HEK293 (cell line): ENCODE measurements at regions not wholly inside any gene's neighbourhood (a gene's known extent, or its start where the extent isn't known, plus 50 kb on each side); places are given as distances from the start of the nearest gene placed in this dataset.

ENCODE experiments used
- CTCF ChIA-PET: fragments of 350-600 bp; formaldehyde crosslinking; extraction: SDS; loops from one replicate; lab custom pipeline; 2021; ENCODE audit warnings: antibody characterized with exemption; lab: Yijun Ruan, JAX
- POLR2A ChIA-PET: fragments of 300-600 bp; formaldehyde crosslinking; extraction: SDS; loops from one replicate; lab custom pipeline; 2020; ENCODE audit warnings: antibody characterized with exemption, inconsistent platforms; lab: Yijun Ruan, JAX
- H3K27ac ChIP-seq: fragments of 200-500 bp; sonication (Bioruptor generic); 2 replicates; pipeline ENCODE4 v1.5.1; 2014; ENCODE audit warnings: low read depth, low read length, control low read depth, inconsistent platforms; ENCODE audit errors: extremely low read depth
- H3K36me3 ChIP-seq, 2 experiments: fragments of 200-500 bp in 1 of 2; sonication (Bioruptor generic) in 1 of 2; 1 replicate in 1 of 2; 2 replicates in 1 of 2; pipeline ENCODE4 v1.5.1; 2014 to 2017; ENCODE audit warnings: inconsistent platforms in 2 of 2, low read length in 2 of 2; ENCODE audit not compliant: control insufficient read depth in 2 of 2, insufficient read depth in 1 of 2
- H3K4me1 ChIP-seq: fragments of 200-500 bp; sonication (Bioruptor generic); 2 replicates; pipeline ENCODE4 v1.5.1; 2014; ENCODE audit warnings: mild to moderate bottlenecking, low read length, inconsistent platforms; ENCODE audit not compliant: control insufficient read depth, insufficient read depth
- H3K4me3 ChIP-seq: 2 replicates; pipeline ENCODE4 v1.5.1; 2011; ENCODE audit warnings: low read depth, mild to moderate bottlenecking, control low read depth, low read length, moderate library complexity
- H3K9me3 ChIP-seq: fragments of 200-500 bp; sonication (Bioruptor generic); 2 replicates; pipeline ENCODE4 v1.5.1; 2014; ENCODE audit warnings: low read depth, low read length, inconsistent platforms; ENCODE audit not compliant: control insufficient read depth, insufficient read depth
- ELK4 ChIP-seq: IDR thresholded peaks from 2 replicates; pipeline ENCODE4 v1.6.1; 2011; ENCODE audit warnings: mild to moderate bottlenecking, low read depth, low read length, borderline replicate concordance
- MZF1 ChIP-seq: fragments of 450-650 bp; formaldehyde crosslinking; IDR thresholded peaks from 2 replicates; pipeline ENCODE4 v1.5.1; 2017; ENCODE audit warnings: missing biosample characterization, missing genetic modification characterization, borderline replicate concordance
- OSR2 ChIP-seq: fragments of 450-650 bp; formaldehyde crosslinking; IDR thresholded peaks from 2 replicates; pipeline ENCODE4 v1.5.1; 2016; ENCODE audit warnings: missing biosample characterization, missing genetic modification characterization
- TCF7L2 ChIP-seq: IDR thresholded peaks from 2 replicates; pipeline ENCODE4 v1.6.1; 2011; ENCODE audit warnings: low read depth, mild to moderate bottlenecking, inconsistent platforms, low read length, moderate library complexity, borderline replicate concordance
- YY1 ChIP-seq: fragments of 450-650 bp; formaldehyde crosslinking; IDR thresholded peaks from 2 replicates; pipeline ENCODE4 v1.5.1; 2018; ENCODE audit warnings: missing biosample characterization, missing genetic modification characterization
- ZBTB10 ChIP-seq: fragments of 450-650 bp; formaldehyde crosslinking; IDR thresholded peaks from 2 replicates; pipeline ENCODE4 v1.5.1; 2016; ENCODE audit warnings: missing biosample characterization, missing genetic modification characterization
- ZBTB17 ChIP-seq: fragments of 450-650 bp; formaldehyde crosslinking; IDR thresholded peaks from 2 replicates; pipeline ENCODE4 v1.5.1; 2016; ENCODE audit warnings: missing biosample characterization, missing genetic modification characterization
- ZNF175 ChIP-seq: fragments of 450-650 bp; formaldehyde crosslinking; IDR thresholded peaks from 2 replicates; pipeline ENCODE4 v1.5.1; 2016; ENCODE audit warnings: missing biosample characterization, missing genetic modification characterization
- ZNF280C ChIP-seq: fragments of 450-650 bp; formaldehyde crosslinking; IDR thresholded peaks from 2 replicates; pipeline ENCODE4 v1.5.1; 2016; ENCODE audit warnings: missing biosample characterization, missing genetic modification characterization
- ZNF362 ChIP-seq: fragments of 450-650 bp; formaldehyde crosslinking; IDR thresholded peaks from 2 replicates; pipeline ENCODE4 v1.5.1; 2016; ENCODE audit warnings: missing biosample characterization, missing genetic modification characterization
- ZNF621 ChIP-seq: fragments of 450-650 bp; formaldehyde crosslinking; IDR thresholded peaks from 2 replicates; pipeline ENCODE4 v1.5.1; 2017; ENCODE audit warnings: missing biosample characterization, missing genetic modification characterization
- ZNF645 ChIP-seq: fragments of 450-650 bp; formaldehyde crosslinking; IDR thresholded peaks from 2 replicates; pipeline ENCODE4; 2016; ENCODE audit warnings: missing biosample characterization, missing genetic modification characterization
- ZNF658 ChIP-seq: fragments of 450-650 bp; formaldehyde crosslinking; IDR thresholded peaks from 2 replicates; pipeline ENCODE4; 2016; ENCODE audit warnings: missing biosample characterization, missing genetic modification characterization
- ZNF660 ChIP-seq: fragments of 450-650 bp; IDR thresholded peaks from 2 replicates; pipeline ENCODE4 v1.5.1; 2018; ENCODE audit warnings: missing biosample characterization, mild to moderate bottlenecking, missing genetic modification characterization
- ZSCAN23 ChIP-seq: fragments of 450-650 bp; formaldehyde crosslinking; IDR thresholded peaks from 2 replicates; pipeline ENCODE4 v1.5.1; 2016; ENCODE audit warnings: missing biosample characterization, missing genetic modification characterization
- TF ChIP-seq, protein P1 (sequence below): fragments of 450-650 bp; formaldehyde crosslinking; IDR thresholded peaks from 2 replicates; pipeline ENCODE4 v1.5.1; 2017; ENCODE audit warnings: missing biosample characterization, missing genetic modification characterization
- TF ChIP-seq, protein P2 (sequence below): fragments of 450-650 bp; formaldehyde crosslinking; IDR thresholded peaks from 2 replicates; pipeline ENCODE4 v1.5.1; 2016; ENCODE audit warnings: missing biosample characterization, missing genetic modification characterization

GRCh38 chr15:69869291-69869690, 228.4 kb downstream of the TLE3 start:
- ChIA-PET CTCF (interaction anchor here (0.6 kb wide), 1 partner anchor 28 kb away, joined by 3 read pairs; no protein-coding TSS in a partner anchor), POLR2A (no interaction called here)
- Histone ChIP-seq H3K27ac (no peak overlapping the region), H3K4me1 (no peaks in the 10 kb centered on the region), H3K4me3 (no peak overlapping the region), H3K36me3 (no peaks in the 10 kb centered on the region), H3K9me3 (no peaks in the 10 kb centered on the region; the same call in none of the 2 replicates)
- no peak for TF ChIP-seq TCF7L2
- TF ChIP-seq OSR2: no peak
- TF ChIP-seq ZNF660 (tag by site-specific recombination): no peak
- TF ChIP-seq ZNF645: no peak
- no peak for TF ChIP-seq ELK4
- TF ChIP-seq, protein P1, sequence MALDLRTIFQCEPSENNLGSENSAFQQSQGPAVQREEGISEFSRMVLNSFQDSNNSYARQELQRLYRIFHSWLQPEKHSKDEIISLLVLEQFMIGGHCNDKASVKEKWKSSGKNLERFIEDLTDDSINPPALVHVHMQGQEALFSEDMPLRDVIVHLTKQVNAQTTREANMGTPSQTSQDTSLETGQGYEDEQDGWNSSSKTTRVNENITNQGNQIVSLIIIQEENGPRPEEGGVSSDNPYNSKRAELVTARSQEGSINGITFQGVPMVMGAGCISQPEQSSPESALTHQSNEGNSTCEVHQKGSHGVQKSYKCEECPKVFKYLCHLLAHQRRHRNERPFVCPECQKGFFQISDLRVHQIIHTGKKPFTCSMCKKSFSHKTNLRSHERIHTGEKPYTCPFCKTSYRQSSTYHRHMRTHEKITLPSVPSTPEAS: no peak
- TF ChIP-seq ZSCAN23 (tag by site-specific recombination): no peak
- TF ChIP-seq ZBTB10 (tag by site-specific recombination): no peak
- TF ChIP-seq YY1 (tag by site-specific recombination): no peak
- TF ChIP-seq ZNF621 (tag by site-specific recombination): no peak
- TF ChIP-seq ZNF362 (tag by site-specific recombination): no peak
- no peak for TF ChIP-seq MZF1 (tag by site-specific recombination)
- TF ChIP-seq ZBTB17 (tag by site-specific recombination): no peak
- TF ChIP-seq ZNF658 (tag by site-specific recombination): no peak
- no peak for TF ChIP-seq ZNF280C (tag by site-specific recombination)
- no peak for TF ChIP-seq ZNF175 (tag by site-specific recombination)
- TF ChIP-seq, protein P2, sequence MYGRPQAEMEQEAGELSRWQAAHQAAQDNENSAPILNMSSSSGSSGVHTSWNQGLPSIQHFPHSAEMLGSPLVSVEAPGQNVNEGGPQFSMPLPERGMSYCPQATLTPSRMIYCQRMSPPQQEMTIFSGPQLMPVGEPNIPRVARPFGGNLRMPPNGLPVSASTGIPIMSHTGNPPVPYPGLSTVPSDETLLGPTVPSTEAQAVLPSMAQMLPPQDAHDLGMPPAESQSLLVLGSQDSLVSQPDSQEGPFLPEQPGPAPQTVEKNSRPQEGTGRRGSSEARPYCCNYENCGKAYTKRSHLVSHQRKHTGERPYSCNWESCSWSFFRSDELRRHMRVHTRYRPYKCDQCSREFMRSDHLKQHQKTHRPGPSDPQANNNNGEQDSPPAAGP (tag by site-specific recombination): no peak
